ENCODE measurements at regions not wholly inside any gene's neighbourhood (a gene's known extent, or its start where the extent isn't known, plus 50 kb on each side); places are given as distances from the start of the nearest gene placed in this dataset.

DNA sequence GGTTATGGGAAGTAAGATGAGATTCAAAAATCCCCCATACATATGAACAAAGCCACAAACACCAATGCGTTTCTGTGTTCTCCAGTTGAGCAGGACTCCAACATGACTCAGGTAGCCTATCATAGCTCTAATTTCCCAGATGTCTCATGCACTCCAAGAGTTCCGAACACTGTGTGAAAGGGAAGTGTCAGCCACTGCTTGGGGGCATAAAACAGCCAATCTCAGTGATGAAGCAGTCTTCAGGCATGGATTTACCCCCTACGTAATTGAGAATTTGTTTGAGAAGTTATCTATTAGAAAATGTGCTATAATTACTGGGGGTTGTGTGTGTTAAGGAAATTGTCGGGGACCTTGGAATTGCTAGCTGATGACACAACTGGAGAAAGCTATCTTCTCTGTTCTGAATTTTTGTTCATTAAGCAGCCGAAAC, 153.9 kb upstream of the AVPR1A start:
- H3F3A ChIP-seq (ENCODE audit: insufficient read depth, low read length) = no peaks in the 10 kb centered on the region
- H3K27ac ChIP-seq (ENCODE audit: low read depth, low read length, poor library complexity, severe bottlenecking) = no peak overlapping the region
- H4K20me1 ChIP-seq (ENCODE audit: insufficient read depth, low read length) = no peaks in the 10 kb centered on the region
- no peak overlapping the region for H3K4me2 ChIP-seq (ENCODE audit: low read length)
- no peak overlapping the region for H3K9ac ChIP-seq (ENCODE audit: low read length)
- no peaks in the 10 kb centered on the region for H3K79me2 ChIP-seq (ENCODE audit: insufficient read depth, low read length)
- H3K4me1 ChIP-seq (ENCODE audit: insufficient read depth, low read length, severe bottlenecking) = no peaks in the 10 kb centered on the region
- H3K9me2 ChIP-seq (ENCODE audit: low read depth, low read length) = no peaks in the 10 kb centered on the region
- H3K36me3 ChIP-seq (ENCODE audit: insufficient read depth, low read length) = no peaks in the 10 kb centered on the region
- H3K4me3 ChIP-seq (ENCODE audit: low read depth, low read length, poor library complexity, severe bottlenecking) = no peak overlapping the region
- no peak for TF ChIP-seq EZH2 (IDR thresholded peaks at IDR 0.05; ENCODE audit: borderline replicate concordance, low read length)
- TF ChIP-seq, protein P1, sequence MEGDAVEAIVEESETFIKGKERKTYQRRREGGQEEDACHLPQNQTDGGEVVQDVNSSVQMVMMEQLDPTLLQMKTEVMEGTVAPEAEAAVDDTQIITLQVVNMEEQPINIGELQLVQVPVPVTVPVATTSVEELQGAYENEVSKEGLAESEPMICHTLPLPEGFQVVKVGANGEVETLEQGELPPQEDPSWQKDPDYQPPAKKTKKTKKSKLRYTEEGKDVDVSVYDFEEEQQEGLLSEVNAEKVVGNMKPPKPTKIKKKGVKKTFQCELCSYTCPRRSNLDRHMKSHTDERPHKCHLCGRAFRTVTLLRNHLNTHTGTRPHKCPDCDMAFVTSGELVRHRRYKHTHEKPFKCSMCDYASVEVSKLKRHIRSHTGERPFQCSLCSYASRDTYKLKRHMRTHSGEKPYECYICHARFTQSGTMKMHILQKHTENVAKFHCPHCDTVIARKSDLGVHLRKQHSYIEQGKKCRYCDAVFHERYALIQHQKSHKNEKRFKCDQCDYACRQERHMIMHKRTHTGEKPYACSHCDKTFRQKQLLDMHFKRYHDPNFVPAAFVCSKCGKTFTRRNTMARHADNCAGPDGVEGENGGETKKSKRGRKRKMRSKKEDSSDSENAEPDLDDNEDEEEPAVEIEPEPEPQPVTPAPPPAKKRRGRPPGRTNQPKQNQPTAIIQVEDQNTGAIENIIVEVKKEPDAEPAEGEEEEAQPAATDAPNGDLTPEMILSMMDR (IDR thresholded peaks at IDR 0.05; ENCODE audit: low read length) = no peak
- H3K9me3 ChIP-seq (ENCODE audit: low read length) = no peaks in the 10 kb centered on the region
- no peak overlapping the region for H2AFZ ChIP-seq (ENCODE audit: low read length)
- H3K27me3 ChIP-seq (ENCODE audit: insufficient read depth, low read length) = no peaks in the 10 kb centered on the region

DNA sequence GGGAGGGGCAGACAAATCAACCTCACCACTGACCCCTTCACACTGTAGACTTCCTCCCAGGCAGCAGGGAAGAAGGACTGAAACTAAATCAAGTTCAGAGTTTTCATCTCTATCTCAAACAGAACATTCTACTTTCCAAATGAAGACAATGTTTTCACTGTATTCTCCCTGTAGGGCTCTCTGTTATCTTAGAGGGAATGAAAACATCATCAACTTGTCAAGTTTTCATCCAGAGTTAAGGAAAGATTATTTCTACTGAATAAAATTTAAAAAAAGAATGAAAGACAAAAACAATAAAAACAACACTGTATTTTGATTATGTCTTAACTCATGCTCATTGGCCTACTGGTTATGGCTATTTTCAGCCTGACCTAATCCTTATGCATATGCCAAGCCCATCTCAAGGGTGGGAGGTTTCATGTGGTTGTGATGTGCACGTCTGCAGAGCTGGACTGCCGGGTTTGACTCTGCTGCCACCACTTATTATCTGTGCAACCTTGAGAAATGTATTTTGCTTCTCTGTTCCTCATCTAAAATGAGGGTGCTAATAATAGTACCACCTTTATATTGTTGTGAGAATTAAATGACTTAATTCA, 152.0 kb upstream of the AVPR1A start:
- H3K9me2 ChIP-seq (ENCODE audit: low read depth, low read length) = no peaks in the 10 kb centered on the region
- no peaks in the 10 kb centered on the region for H3F3A ChIP-seq (ENCODE audit: insufficient read depth, low read length)
- TF ChIP-seq, protein P1 (IDR thresholded peaks at IDR 0.05; ENCODE audit: low read length) = no peak
- no peak for TF ChIP-seq EZH2 (IDR thresholded peaks at IDR 0.05; ENCODE audit: borderline replicate concordance, low read length)
- H3K4me1 ChIP-seq (ENCODE audit: insufficient read depth, low read length, severe bottlenecking) = no peaks in the 10 kb centered on the region
- no peaks in the 10 kb centered on the region for H3K27me3 ChIP-seq (ENCODE audit: insufficient read depth, low read length)
- no peak overlapping the region for H2AFZ ChIP-seq (ENCODE audit: low read length)
- no peaks in the 10 kb centered on the region for H3K79me2 ChIP-seq (ENCODE audit: insufficient read depth, low read length)
- no peak overlapping the region for H3K9ac ChIP-seq (ENCODE audit: low read length)
- no peaks in the 10 kb centered on the region for H3K9me3 ChIP-seq (ENCODE audit: low read length)
- H3K36me3 ChIP-seq (ENCODE audit: insufficient read depth, low read length) = no peaks in the 10 kb centered on the region
- H3K4me2 ChIP-seq (ENCODE audit: low read length) = no peak overlapping the region
- no peak overlapping the region for H3K27ac ChIP-seq (ENCODE audit: low read depth, low read length, poor library complexity, severe bottlenecking)
- H3K4me3 ChIP-seq (ENCODE audit: low read depth, low read length, poor library complexity, severe bottlenecking) = no peak overlapping the region
- H4K20me1 ChIP-seq (ENCODE audit: insufficient read depth, low read length) = no peaks in the 10 kb centered on the region

DNA sequence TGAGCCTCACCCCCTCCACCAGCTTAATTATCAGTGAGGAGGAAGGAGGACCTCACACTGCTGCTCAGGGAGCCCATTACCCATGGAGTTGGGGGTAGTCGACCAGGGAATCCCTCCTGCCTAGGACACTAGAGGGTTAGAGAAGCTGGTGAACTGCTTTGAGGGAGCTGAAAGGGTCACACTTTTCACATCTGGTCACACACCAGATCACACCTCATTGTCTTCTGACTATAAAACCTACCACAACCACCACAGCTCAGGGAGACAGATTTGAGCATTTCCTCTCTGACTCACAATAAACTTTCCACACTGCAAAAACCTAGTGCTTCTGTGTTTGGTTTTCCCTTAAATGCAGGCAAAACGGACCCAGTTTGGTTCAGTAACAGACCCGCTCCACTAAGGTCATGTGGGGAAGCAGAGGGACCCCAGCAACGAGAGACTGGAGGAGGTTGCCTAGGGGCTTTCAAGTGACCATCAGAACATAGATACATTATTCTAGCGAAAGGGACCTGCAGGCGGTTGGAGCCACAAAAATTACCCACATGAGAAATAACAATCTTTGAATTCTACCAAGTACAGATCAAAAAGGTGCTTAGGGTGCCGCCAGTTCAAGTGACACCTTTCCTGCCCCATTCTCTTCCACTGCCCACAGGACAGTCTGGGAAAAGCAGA, 151.4 kb upstream of the AVPR1A start:
- Histone ChIP-seq H3K4me2 (ENCODE audit: low read length) (no peak overlapping the region), H3K4me3 (ENCODE audit: low read depth, low read length, poor library complexity, severe bottlenecking) (no peak overlapping the region), H3K9me3 (ENCODE audit: low read length) (no peaks in the 10 kb centered on the region), H3K4me1 (ENCODE audit: insufficient read depth, low read length, severe bottlenecking) (no peaks in the 10 kb centered on the region), H3K36me3 (ENCODE audit: insufficient read depth, low read length) (no peaks in the 10 kb centered on the region), H3K27ac (ENCODE audit: low read depth, low read length, poor library complexity, severe bottlenecking) (no peak overlapping the region), H3K9ac (ENCODE audit: low read length) (no peak overlapping the region), H3K27me3 (ENCODE audit: insufficient read depth, low read length) (no peaks in the 10 kb centered on the region), H3K9me2 (ENCODE audit: low read depth, low read length) (no peaks in the 10 kb centered on the region), H2AFZ (ENCODE audit: low read length) (no peak overlapping the region), H4K20me1 (ENCODE audit: insufficient read depth, low read length) (no peaks in the 10 kb centered on the region), H3F3A (ENCODE audit: insufficient read depth, low read length) (no peaks in the 10 kb centered on the region), H3K79me2 (ENCODE audit: insufficient read depth, low read length) (no peaks in the 10 kb centered on the region)
- TF ChIP-seq, protein P1 (IDR thresholded peaks at IDR 0.05; ENCODE audit: low read length) = no peak
- TF ChIP-seq EZH2 (IDR thresholded peaks at IDR 0.05; ENCODE audit: borderline replicate concordance, low read length) = no peak
